HepG2 (cell line): ENCODE measurements at regions not wholly inside any gene's neighbourhood (a gene's known extent, or its start where the extent isn't known, plus 50 kb on each side); places are given as distances from the start of the nearest gene placed in this dataset.

Experiments
- ATAC-seq: fragments of 200-7000 bp; cut with Tn5 transposase; 3 replicates; pipeline ENCODE4 v1.9.1; 2020; ENCODE audit warnings: mild to moderate bottlenecking, moderate library complexity
- BruUV-seq: library from RNA; stranded (reverse); fragments of 400-500 nt; replicated peaks from 2 replicates; lab custom pipeline; 2021; lab: Mats Ljungman, UMichigan
- CTCF ChIA-PET: fragments of 300-600 bp; formaldehyde crosslinking; extraction: SDS; loops from one replicate; lab custom pipeline; 2021; ENCODE audit warnings: low total read pairs, inconsistent platforms, low intra/inter-chr PET ratio; lab: Yijun Ruan, JAX
- POLR2A ChIA-PET: fragments of 350-600 bp; sonication (Branson Sonifier 250); formaldehyde crosslinking; loops from one replicate; lab custom pipeline; 2020; ENCODE audit warnings: antibody characterized with exemption, inconsistent platforms; lab: Yijun Ruan, JAX
- DNase-seq: peaks from one replicate; pipeline ENCODE4 v3.0.0-alpha.2; 2015; ENCODE audit warnings: low spot score
- FAIRE-seq: peaks from 3 replicates; lab custom pipeline; 2011; peaks lifted over from hg19 to GRCh38; lab: Jason Lieb, UNC
- H2AFZ ChIP-seq: one replicate; pipeline ENCODE4 v1.6.1; 2011; ENCODE audit warnings: low read length, inconsistent platforms
- H3K27ac ChIP-seq: fragments of 300-600 bp; 3 replicates; pipeline ENCODE4 v1.8.0; 2011; ENCODE audit warnings: mixed run types, mild to moderate bottlenecking, mixed read lengths, low read length, inconsistent platforms; ENCODE audit not compliant: insufficient read depth; ENCODE audit errors: extremely low read length
- H3K27me3 ChIP-seq, 2 experiments: fragments of 200-600 bp in 1 of 2; 2 replicates in 1 of 2; 3 replicates in 1 of 2; pipeline versions ENCODE4 v1.6.0 to v1.8.0; 2011; ENCODE audit warnings: low read length in 2 of 2, mild to moderate bottlenecking in 2 of 2, moderate library complexity in 2 of 2, inconsistent platforms in 1 of 2; ENCODE audit not compliant: insufficient read depth in 2 of 2, control insufficient read depth in 1 of 2
- H3K36me3 ChIP-seq, 2 experiments: fragments of 200-600 bp in 1 of 2; replicated peaks in 1 of 2; 2 replicates in 1 of 2; 3 replicates in 1 of 2; pipeline versions ENCODE4 v1.5.1 to v1.8.0; 2011; ENCODE audit warnings: low read length in 2 of 2, inconsistent platforms in 1 of 2; ENCODE audit not compliant: insufficient read depth in 2 of 2, control insufficient read depth in 1 of 2
- H3K4me1 ChIP-seq: 2 replicates; pipeline ENCODE4 v1.5.1; 2012; ENCODE audit warnings: low read length, inconsistent platforms; ENCODE audit not compliant: insufficient read depth
- H3K4me2 ChIP-seq: 2 replicates; pipeline ENCODE4 v1.6.0; 2011; ENCODE audit warnings: low read depth, low read length, inconsistent platforms
- H3K4me3 ChIP-seq, 3 experiments: fragments of 200-600 bp in 1 of 3; sonication (generic), shearing (Covaris generic) in 1 of 3; replicated peaks in 1 of 3; 2 replicates each; pipeline ENCODE4 v1.5.1; 2011 to 2016; ENCODE audit warnings: low read length in 3 of 3, inconsistent platforms in 2 of 3, low read depth in 2 of 3, mild to moderate bottlenecking in 2 of 3, control low read depth in 1 of 3, mixed read lengths in 1 of 3; ENCODE audit not compliant: insufficient read depth in 1 of 3
- H3K79me2 ChIP-seq: one replicate; pipeline ENCODE4 v1.6.1; 2011; ENCODE audit warnings: low read length, inconsistent platforms; ENCODE audit not compliant: insufficient read depth
- H3K9ac ChIP-seq: 2 replicates; pipeline ENCODE4 v1.6.0; 2011; ENCODE audit warnings: mild to moderate bottlenecking, low read depth, low read length, inconsistent platforms; ENCODE audit not compliant: insufficient read depth
- H3K9me3 ChIP-seq: 2 replicates; pipeline ENCODE4 v1.5.1; 2012; ENCODE audit warnings: mild to moderate bottlenecking, low read length
- H4K20me1 ChIP-seq: 2 replicates; pipeline ENCODE4 v1.6.0; 2011; ENCODE audit warnings: inconsistent platforms, mild to moderate bottlenecking, low read length, moderate library complexity; ENCODE audit not compliant: insufficient read depth
- MYC ChIP-seq: sonication (generic); formaldehyde crosslinking; IDR thresholded peaks from 2 replicates; pipeline ENCODE4 v1.9.0; 2021; ENCODE audit warnings: missing genetic modification reagents, borderline replicate concordance
- NONO ChIP-seq, 2 experiments: fragments of 450-650 bp in 1 of 2; sonication (generic) in 1 of 2; formaldehyde crosslinking in 1 of 2; IDR thresholded peaks in 1 of 2; conservative IDR thresholded peaks in 1 of 2; 2 replicates each; pipeline versions ENCODE4 v1.6.1 to v1.8.0; 2017 to 2022; ENCODE audit warnings: mild to moderate bottlenecking in 1 of 2, missing genetic modification reagents in 1 of 2, moderate library complexity in 1 of 2
- ZNF282 ChIP-seq: fragments of 450-650 bp; IDR thresholded peaks from 2 replicates; pipeline ENCODE4 v1.6.1; 2018; ENCODE audit not compliant: partially characterized antibody
- ZNF652 ChIP-seq: IDR thresholded peaks from 2 replicates; pipeline ENCODE4 v1.6.1; 2016; ENCODE audit warnings: low read depth, borderline replicate concordance
- WGBS: methylation state at CpG from one replicate; pipeline ENCODE4 v1.1.6; 2017; ENCODE audit warnings: low lambda C conversion rate; 5-methylcytosine and 5-hydroxymethylcytosine counted together
- in situ Hi-C: cut with HindIII; loops from 2 replicates; pipeline ENCODE4 v1.10.0; 2017; ENCODE audit warnings: low pct_unique_long_range_greater_than_20kb; ENCODE audit not compliant: extremely low pct_ligation_motif_present
- intact Hi-C: fragments of 100-400 bp; cut with micrococcal nuclease; formaldehyde crosslinking; loops from one replicate; pipeline ENCODE4 v1.10.0; 2022; ENCODE audit not compliant: unreplicated experiment
- TF ChIP-seq, protein P1 (sequence below): sonication (generic); formaldehyde crosslinking; IDR thresholded peaks from 2 replicates; pipeline ENCODE4 v1.4.0; 2020; ENCODE audit warnings: mild to moderate bottlenecking, low read depth, missing genetic modification reagents

DNA sequence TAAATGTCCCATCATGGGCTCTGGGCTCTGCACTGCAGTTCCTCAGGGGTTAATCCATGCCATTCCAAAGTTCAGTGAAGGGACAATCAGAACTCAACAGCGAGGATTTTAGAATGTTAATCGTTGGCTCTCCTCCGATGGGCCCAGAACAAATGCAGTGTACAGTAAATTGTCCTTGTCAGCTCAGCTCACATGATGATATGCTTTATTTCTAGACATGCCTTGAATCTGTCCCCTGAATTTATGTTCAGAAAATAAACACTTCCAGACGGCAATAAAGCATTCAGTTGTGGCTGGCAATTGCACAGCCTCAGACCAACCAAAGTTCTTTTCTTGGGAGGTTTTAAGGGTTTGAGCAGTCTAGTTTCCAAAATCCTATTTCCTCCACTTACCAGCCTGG is 981.2 kb downstream of the BCL11A start:
- FAIRE-seq = no peak
- POLR2A ChIA-PET = no interaction called here
- no peak overlapping the region for H2AFZ ChIP-seq
- in situ Hi-C loops = no loop called here
- H3K27me3 ChIP-seq = no peaks in the 10 kb centered on the region
- TF ChIP-seq, protein P1, sequence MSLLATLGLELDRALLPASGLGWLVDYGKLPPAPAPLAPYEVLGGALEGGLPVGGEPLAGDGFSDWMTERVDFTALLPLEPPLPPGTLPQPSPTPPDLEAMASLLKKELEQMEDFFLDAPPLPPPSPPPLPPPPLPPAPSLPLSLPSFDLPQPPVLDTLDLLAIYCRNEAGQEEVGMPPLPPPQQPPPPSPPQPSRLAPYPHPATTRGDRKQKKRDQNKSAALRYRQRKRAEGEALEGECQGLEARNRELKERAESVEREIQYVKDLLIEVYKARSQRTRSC (CRISPR knock-in tag) = no peak
- TF ChIP-seq ZNF652 (CRISPR knock-in tag) = peak; percentile 47; the same call in 1 of the 2 replicates
- TF ChIP-seq, all 625 proteins: peak for 1
- Histone ChIP-seq H4K20me1 (no peaks in the 10 kb centered on the region), H3K9ac (no peak overlapping the region), H3K4me1 (no peaks in the 10 kb centered on the region), H3K4me2 (no peak overlapping the region), H3K36me3 (no peaks in the 10 kb centered on the region), H3K79me2 (no peaks in the 10 kb centered on the region), H3K9me3 (no peaks in the 10 kb centered on the region), H3K27ac (no peak overlapping the region), H3K4me3 (no peak overlapping the region)
- BruUV-seq = no TSS peak
- DNase-seq = no peak
- intact Hi-C loops = no loop called here
- WGBS = 0% methylated on average over 4 of the region's 4 CpGs
- ATAC-seq = no peak
- CTCF ChIA-PET = no interaction called here

DNA sequence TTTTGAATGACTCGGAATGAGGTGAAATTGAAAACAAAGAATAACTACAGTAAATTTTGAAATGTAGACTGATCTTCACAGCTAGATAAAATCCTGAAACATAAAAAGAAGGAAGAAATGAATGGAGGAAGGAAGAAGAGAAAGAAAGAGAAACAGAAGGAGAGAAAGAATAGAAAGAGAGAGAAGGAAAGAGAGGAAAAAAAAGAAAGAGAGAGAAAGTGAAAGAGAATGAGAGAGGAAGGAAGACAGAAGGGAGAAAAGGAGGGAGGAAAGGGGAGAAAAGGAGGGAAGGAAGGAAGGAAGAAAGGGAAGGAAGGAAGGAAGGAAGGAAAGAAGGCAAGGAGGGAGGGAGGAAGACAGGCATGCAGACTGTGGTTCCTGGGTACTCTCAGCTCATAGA is 982.6 kb downstream of the BCL11A start:
- CTCF ChIA-PET = no interaction called here
- no peak for DNase-seq
- H3K4me3 ChIP-seq = no peak overlapping the region
- H3K9ac ChIP-seq = no peak overlapping the region
- 1% methylated on average over 1 of the region's 1 CpG for WGBS
- H3K79me2 ChIP-seq = no peaks in the 10 kb centered on the region
- TF ChIP-seq NONO (IDR thresholded peaks at IDR 0.05) = 0 out of 2 replicates have a peak, but pooled peaks have one; percentile 46
- no peak for TF ChIP-seq NONO (CRISPR knock-in tag; conservative IDR thresholded peaks at IDR 0.05)
- peak; percentile 46 for TF ChIP-seq ZNF282
- TF ChIP-seq MYC (CRISPR knock-in tag) = no peak
- TF ChIP-seq, all 625 proteins: peak for 2
- H3K36me3 ChIP-seq = no peaks in the 10 kb centered on the region
- no peaks in the 10 kb centered on the region for H4K20me1 ChIP-seq
- no peak overlapping the region for H3K4me2 ChIP-seq
- H3K27me3 ChIP-seq = no peaks in the 10 kb centered on the region
- in situ Hi-C loops (no loop called here), intact Hi-C loops (no loop called here)
- no peak overlapping the region for H2AFZ ChIP-seq
- ATAC-seq = no peak
- FAIRE-seq = no peak
- no TSS peak for BruUV-seq
- no peaks in the 10 kb centered on the region for H3K4me1 ChIP-seq
- H3K27ac ChIP-seq = no peak overlapping the region
- POLR2A ChIA-PET = no interaction called here
- H3K9me3 ChIP-seq = no peaks in the 10 kb centered on the region
